HepG2 (cell line): ENCODE measurements at regions not wholly inside any gene's neighbourhood (a gene's known extent, or its start where the extent isn't known, plus 50 kb on each side); places are given as distances from the start of the nearest gene placed in this dataset.

ENCODE experiments used
- ATAC-seq: fragments of 200-7000 bp; cut with Tn5 transposase; 3 replicates; pipeline ENCODE4 v1.9.1; 2020; ENCODE audit warnings: mild to moderate bottlenecking, moderate library complexity
- BruUV-seq: library from RNA; stranded (reverse); fragments of 400-500 nt; replicated peaks from 2 replicates; lab custom pipeline; 2021; lab: Mats Ljungman, UMichigan
- CTCF ChIA-PET: fragments of 300-600 bp; formaldehyde crosslinking; extraction: SDS; loops from one replicate; lab custom pipeline; 2021; ENCODE audit warnings: low total read pairs, inconsistent platforms, low intra/inter-chr PET ratio; lab: Yijun Ruan, JAX
- POLR2A ChIA-PET: fragments of 350-600 bp; sonication (Branson Sonifier 250); formaldehyde crosslinking; loops from one replicate; lab custom pipeline; 2020; ENCODE audit warnings: antibody characterized with exemption, inconsistent platforms; lab: Yijun Ruan, JAX
- DNase-seq: peaks from one replicate; pipeline ENCODE4 v3.0.0-alpha.2; 2015; ENCODE audit warnings: low spot score
- FAIRE-seq: peaks from 3 replicates; lab custom pipeline; 2011; peaks lifted over from hg19 to GRCh38; lab: Jason Lieb, UNC
- H2AFZ ChIP-seq: one replicate; pipeline ENCODE4 v1.6.1; 2011; ENCODE audit warnings: low read length, inconsistent platforms
- H3K27ac ChIP-seq: fragments of 300-600 bp; 3 replicates; pipeline ENCODE4 v1.8.0; 2011; ENCODE audit warnings: mixed run types, mild to moderate bottlenecking, mixed read lengths, low read length, inconsistent platforms; ENCODE audit not compliant: insufficient read depth; ENCODE audit errors: extremely low read length
- H3K27me3 ChIP-seq, 2 experiments: fragments of 200-600 bp in 1 of 2; 2 replicates in 1 of 2; 3 replicates in 1 of 2; pipeline versions ENCODE4 v1.6.0 to v1.8.0; 2011; ENCODE audit warnings: low read length in 2 of 2, mild to moderate bottlenecking in 2 of 2, moderate library complexity in 2 of 2, inconsistent platforms in 1 of 2; ENCODE audit not compliant: insufficient read depth in 2 of 2, control insufficient read depth in 1 of 2
- H3K36me3 ChIP-seq, 2 experiments: fragments of 200-600 bp in 1 of 2; replicated peaks in 1 of 2; 2 replicates in 1 of 2; 3 replicates in 1 of 2; pipeline versions ENCODE4 v1.5.1 to v1.8.0; 2011; ENCODE audit warnings: low read length in 2 of 2, inconsistent platforms in 1 of 2; ENCODE audit not compliant: insufficient read depth in 2 of 2, control insufficient read depth in 1 of 2
- H3K4me1 ChIP-seq: 2 replicates; pipeline ENCODE4 v1.5.1; 2012; ENCODE audit warnings: low read length, inconsistent platforms; ENCODE audit not compliant: insufficient read depth
- H3K4me2 ChIP-seq: 2 replicates; pipeline ENCODE4 v1.6.0; 2011; ENCODE audit warnings: low read depth, low read length, inconsistent platforms
- H3K4me3 ChIP-seq, 3 experiments: fragments of 200-600 bp in 1 of 3; sonication (generic), shearing (Covaris generic) in 1 of 3; replicated peaks in 1 of 3; 2 replicates each; pipeline ENCODE4 v1.5.1; 2011 to 2016; ENCODE audit warnings: low read length in 3 of 3, inconsistent platforms in 2 of 3, low read depth in 2 of 3, mild to moderate bottlenecking in 2 of 3, control low read depth in 1 of 3, mixed read lengths in 1 of 3; ENCODE audit not compliant: insufficient read depth in 1 of 3
- H3K79me2 ChIP-seq: one replicate; pipeline ENCODE4 v1.6.1; 2011; ENCODE audit warnings: low read length, inconsistent platforms; ENCODE audit not compliant: insufficient read depth
- H3K9ac ChIP-seq: 2 replicates; pipeline ENCODE4 v1.6.0; 2011; ENCODE audit warnings: mild to moderate bottlenecking, low read depth, low read length, inconsistent platforms; ENCODE audit not compliant: insufficient read depth
- H3K9me3 ChIP-seq: 2 replicates; pipeline ENCODE4 v1.5.1; 2012; ENCODE audit warnings: mild to moderate bottlenecking, low read length
- H4K20me1 ChIP-seq: 2 replicates; pipeline ENCODE4 v1.6.0; 2011; ENCODE audit warnings: inconsistent platforms, mild to moderate bottlenecking, low read length, moderate library complexity; ENCODE audit not compliant: insufficient read depth
- KDM5A ChIP-seq: fragments of 200-600 bp; sonication (generic); IDR thresholded peaks from 2 replicates; pipeline ENCODE4 v1.7.0; 2018; ENCODE audit warnings: antibody characterized with exemption, mild to moderate bottlenecking, low read length, borderline replicate concordance
- ZBTB34 ChIP-seq: sonication (generic); formaldehyde crosslinking; IDR thresholded peaks from 2 replicates; pipeline ENCODE4 v1.8.0; 2022; ENCODE audit warnings: mild to moderate bottlenecking, missing genetic modification reagents
- ZNF574 ChIP-seq: sonication (generic); formaldehyde crosslinking; IDR thresholded peaks from 2 replicates; pipeline ENCODE4 v1.4.0; 2020; ENCODE audit warnings: missing genetic modification reagents
- WGBS: methylation state at CpG from one replicate; pipeline ENCODE4 v1.1.6; 2017; ENCODE audit warnings: low lambda C conversion rate; 5-methylcytosine and 5-hydroxymethylcytosine counted together
- in situ Hi-C: cut with HindIII; loops from 2 replicates; pipeline ENCODE4 v1.10.0; 2017; ENCODE audit warnings: low pct_unique_long_range_greater_than_20kb; ENCODE audit not compliant: extremely low pct_ligation_motif_present
- intact Hi-C: fragments of 100-400 bp; cut with micrococcal nuclease; formaldehyde crosslinking; loops from one replicate; pipeline ENCODE4 v1.10.0; 2022; ENCODE audit not compliant: unreplicated experiment

GRCh38 chr7:67604461-67605386 is 608.1 kb downstream of the TYW1 start:
- in situ Hi-C loops = no loop called here
- H3K9me3 ChIP-seq = peaks cover 10% of the 10 kb centered on the region
- intact Hi-C loops = no loop called here
- no peak overlapping the region for H3K4me2 ChIP-seq
- no peak overlapping the region for H2AFZ ChIP-seq
- no peaks in the 10 kb centered on the region for H3K4me1 ChIP-seq
- no peak for DNase-seq
- ChIA-PET POLR2A (no interaction called here), CTCF (no interaction called here)
- no peak overlapping the region for H3K4me3 ChIP-seq
- no peaks in the 10 kb centered on the region for H4K20me1 ChIP-seq
- BruUV-seq = no TSS peak
- no peak for ATAC-seq
- 20% methylated on average over 2 of the region's 2 CpGs for WGBS
- FAIRE-seq = no peak
- no peak overlapping the region for H3K9ac ChIP-seq
- no peak overlapping the region for H3K27ac ChIP-seq
- H3K36me3 ChIP-seq = no peaks in the 10 kb centered on the region
- TF ChIP-seq ZNF574 (CRISPR knock-in tag) (no peak), KDM5A (no peak), ZBTB34 (CRISPR knock-in tag) (no peak)
- H3K79me2 ChIP-seq = no peaks in the 10 kb centered on the region
- H3K27me3 ChIP-seq = no peaks in the 10 kb centered on the region
